PC-3 (cell line): ENCODE measurements at regions not wholly inside any gene's neighbourhood (a gene's known extent, or its start where the extent isn't known, plus 50 kb on each side); places are given as distances from the start of the nearest gene placed in this dataset.
"Not testable (repeated sequence)": the region's sequence is repeated elsewhere in the genome, so short reads cannot be mapped to it uniquely, and the experiment has no call there.

ENCODE experiments used
- EZH2 ChIP-seq: fragments of 300-600 bp; sonication (generic); IDR thresholded peaks from one replicate; pipeline ENCODE4 v1.6.1; 2017; ENCODE audit warnings: antibody characterized with exemption, mild to moderate bottlenecking, low read length; ENCODE audit not compliant: unreplicated experiment
- EZH2phosphoT487 ChIP-seq: fragments of 300-600 bp; sonication (generic); IDR thresholded peaks from 2 replicates; pipeline ENCODE4 v1.6.1; 2018; ENCODE audit warnings: mild to moderate bottlenecking, antibody characterized with exemption, low read length, borderline replicate concordance
- TF ChIP-seq, protein P1 (sequence below): fragments of 300-600 bp; sonication (generic); conservative IDR thresholded peaks from 2 replicates; pipeline ENCODE4 v1.5.1; 2017; ENCODE audit warnings: antibody characterized with exemption, low read depth, mild to moderate bottlenecking, low read length

DNA sequence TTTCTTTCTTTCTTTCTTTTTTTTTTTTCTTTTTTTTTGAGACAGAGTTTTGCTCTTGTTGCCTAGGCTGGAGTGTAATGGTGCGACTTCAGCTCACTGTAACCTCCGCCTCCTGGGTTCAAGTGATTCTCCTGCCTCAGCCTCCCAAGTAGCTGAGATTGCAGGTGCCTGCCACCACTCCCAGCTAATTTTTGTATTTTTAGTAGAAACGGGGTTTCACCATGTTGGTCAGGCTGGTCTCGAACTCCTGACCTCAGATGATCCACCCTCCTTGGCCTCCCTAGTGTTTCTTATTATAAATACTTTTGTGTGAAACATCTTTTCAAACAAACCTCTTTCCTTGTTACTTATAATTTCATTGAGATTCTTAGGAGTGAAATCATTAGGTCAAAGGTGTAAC lies 202.8 kb downstream of the EDN1 start:
- TF ChIP-seq, protein P1, sequence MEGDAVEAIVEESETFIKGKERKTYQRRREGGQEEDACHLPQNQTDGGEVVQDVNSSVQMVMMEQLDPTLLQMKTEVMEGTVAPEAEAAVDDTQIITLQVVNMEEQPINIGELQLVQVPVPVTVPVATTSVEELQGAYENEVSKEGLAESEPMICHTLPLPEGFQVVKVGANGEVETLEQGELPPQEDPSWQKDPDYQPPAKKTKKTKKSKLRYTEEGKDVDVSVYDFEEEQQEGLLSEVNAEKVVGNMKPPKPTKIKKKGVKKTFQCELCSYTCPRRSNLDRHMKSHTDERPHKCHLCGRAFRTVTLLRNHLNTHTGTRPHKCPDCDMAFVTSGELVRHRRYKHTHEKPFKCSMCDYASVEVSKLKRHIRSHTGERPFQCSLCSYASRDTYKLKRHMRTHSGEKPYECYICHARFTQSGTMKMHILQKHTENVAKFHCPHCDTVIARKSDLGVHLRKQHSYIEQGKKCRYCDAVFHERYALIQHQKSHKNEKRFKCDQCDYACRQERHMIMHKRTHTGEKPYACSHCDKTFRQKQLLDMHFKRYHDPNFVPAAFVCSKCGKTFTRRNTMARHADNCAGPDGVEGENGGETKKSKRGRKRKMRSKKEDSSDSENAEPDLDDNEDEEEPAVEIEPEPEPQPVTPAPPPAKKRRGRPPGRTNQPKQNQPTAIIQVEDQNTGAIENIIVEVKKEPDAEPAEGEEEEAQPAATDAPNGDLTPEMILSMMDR: not testable (repeated sequence)
- TF ChIP-seq EZH2phosphoT487, EZH2: not testable (repeated sequence)
